Suprapubic skin (tissue), 3 donors: ENCODE measurements at regions not wholly inside any gene's neighbourhood (a gene's known extent, or its start where the extent isn't known, plus 50 kb on each side); places are given as distances from the start of the nearest gene placed in this dataset.

Experiments used
- CTCF ChIP-seq, 2 donors: fragments of 200-600 bp in 1 of 2; fragments of 450-650 bp in 1 of 2; sonication (generic) in 1 of 2; IDR thresholded peaks; one replicate each; pipeline ENCODE4 v1.5.1; 2016 to 2019; ENCODE audit warnings: antibody characterized with exemption in 2 of 2, mild to moderate bottlenecking in 1 of 2, moderate library complexity in 1 of 2
- EP300 ChIP-seq: sonication (generic); formaldehyde crosslinking; IDR thresholded peaks from one replicate; pipeline ENCODE4 v1.6.1; 2017; ENCODE audit warnings: antibody characterized with exemption
- POLR2A ChIP-seq, 2 donors: fragments of 450-650 bp; IDR thresholded peaks; one replicate each; pipeline ENCODE4 v1.6.1; 2017; ENCODE audit warnings: antibody characterized with exemption in 2 of 2, mild to moderate bottlenecking in 2 of 2, moderate library complexity in 2 of 2

GRCh38 chr11:8826139-8826786 lies 84.7 kb upstream of the AKIP1 start:
- no peak for TF ChIP-seq CTCF (IDR thresholded peaks at IDR 0.05)
- no peak for TF ChIP-seq EP300
- no peak for TF ChIP-seq POLR2A (IDR thresholded peaks at IDR 0.05)
